ENCODE measurements at regions not wholly inside any gene's neighbourhood (a gene's known extent, or its start where the extent isn't known, plus 50 kb on each side); places are given as distances from the start of the nearest gene placed in this dataset.

DNA sequence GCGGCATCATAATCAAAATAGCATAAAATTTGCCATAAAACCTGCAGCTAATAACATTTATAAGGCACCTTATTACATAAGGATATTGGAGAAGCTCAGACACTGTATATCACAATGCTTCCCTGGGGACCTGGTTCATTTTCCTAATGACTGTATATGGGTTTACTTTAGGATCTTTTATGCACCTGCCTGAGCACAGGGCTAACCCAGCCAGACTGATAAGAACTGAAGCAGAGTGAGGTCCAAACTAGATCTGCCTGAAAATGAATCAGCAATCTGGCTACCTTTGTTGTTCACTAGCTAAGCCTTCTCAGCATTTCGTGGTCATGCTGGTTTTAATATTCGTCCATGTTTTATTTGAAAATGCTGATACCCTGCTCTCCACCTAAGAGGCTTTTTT lies 1922.3 kb upstream of the CELF4 start:
- Histone ChIP-seq H3K9ac (ENCODE audit: control insufficient read depth, insufficient read depth, low read length) (no peak overlapping the region), H3K27ac (ENCODE audit: control insufficient read depth, insufficient read depth) (no peak overlapping the region), H3K4me2 (ENCODE audit: control insufficient read depth, insufficient read depth) (no peak overlapping the region), H3K79me2 (ENCODE audit: control insufficient read depth, insufficient read depth, low read length) (no peaks in the 10 kb centered on the region), H4K20me1 (ENCODE audit: control insufficient read depth, insufficient read depth) (no peaks in the 10 kb centered on the region), H3K9me3 (replicated peaks; ENCODE audit: control insufficient read depth, insufficient read depth, low read length) (no peaks in the 10 kb centered on the region), H3K27me3 (replicated peaks in 1 of 2; ENCODE audit: control insufficient read depth in 2 of 2, insufficient read depth in 2 of 2, low read length in 1 of 2) (no peaks in the 10 kb centered on the region), H3K4me3 (no peak overlapping the region), H3K4me1 (ENCODE audit: control insufficient read depth, insufficient read depth, low read length) (no peaks in the 10 kb centered on the region), H2AFZ (ENCODE audit: control insufficient read depth, low read depth, low read length) (no peak overlapping the region), H3K36me3 (ENCODE audit: control insufficient read depth in 2 of 2, insufficient read depth in 2 of 2, low read length in 1 of 2) (no peaks in the 10 kb centered on the region)
- no peak for DNase-seq (ENCODE audit: low read depth, low spot score)
- RAD21 ChIA-PET (ENCODE audit: unreplicated experiment), result no interaction called here
- POLR2A ChIA-PET, result interaction anchor here (1.2 kb wide), 1 partner anchor 17 kb away, joined by 3 read pairs; no protein-coding TSS in a partner anchor
- 8% methylated on average over 3 of the region's 3 CpGs for WGBS (ENCODE audit: insufficient coverage, insufficient replicate concordance, low lambda C conversion rate, missing lambda C conversion rate)
- intact Hi-C loops (cut with micrococcal nuclease; ENCODE audit: unreplicated experiment), result no loop called here
- TF ChIP-seq HDGF (IDR thresholded peaks at IDR 0.05), result no peak
- no peak for TF ChIP-seq NR2F1 (conservative IDR thresholded peaks at IDR 0.05)
- TF ChIP-seq DPF2 (IDR thresholded peaks at IDR 0.05), result no peak
- no peak for TF ChIP-seq SP1 (IDR thresholded peaks at IDR 0.05; ENCODE audit: low read depth, low read length)
- TF ChIP-seq FOS (IDR thresholded peaks at IDR 0.05; ENCODE audit: borderline replicate concordance, extremely low read depth, insufficient read length), result no peak
- TF ChIP-seq BRCA1 (IDR thresholded peaks at IDR 0.05; ENCODE audit: low read depth, low read length), result no peak
- TF ChIP-seq, protein P1, sequence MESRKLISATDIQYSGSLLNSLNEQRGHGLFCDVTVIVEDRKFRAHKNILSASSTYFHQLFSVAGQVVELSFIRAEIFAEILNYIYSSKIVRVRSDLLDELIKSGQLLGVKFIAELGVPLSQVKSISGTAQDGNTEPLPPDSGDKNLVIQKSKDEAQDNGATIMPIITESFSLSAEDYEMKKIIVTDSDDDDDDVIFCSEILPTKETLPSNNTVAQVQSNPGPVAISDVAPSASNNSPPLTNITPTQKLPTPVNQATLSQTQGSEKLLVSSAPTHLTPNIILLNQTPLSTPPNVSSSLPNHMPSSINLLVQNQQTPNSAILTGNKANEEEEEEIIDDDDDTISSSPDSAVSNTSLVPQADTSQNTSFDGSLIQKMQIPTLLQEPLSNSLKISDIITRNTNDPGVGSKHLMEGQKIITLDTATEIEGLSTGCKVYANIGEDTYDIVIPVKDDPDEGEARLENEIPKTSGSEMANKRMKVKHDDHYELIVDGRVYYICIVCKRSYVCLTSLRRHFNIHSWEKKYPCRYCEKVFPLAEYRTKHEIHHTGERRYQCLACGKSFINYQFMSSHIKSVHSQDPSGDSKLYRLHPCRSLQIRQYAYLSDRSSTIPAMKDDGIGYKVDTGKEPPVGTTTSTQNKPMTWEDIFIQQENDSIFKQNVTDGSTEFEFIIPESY (IDR thresholded peaks at IDR 0.05), result no peak
- no peak for TF ChIP-seq ATF2 (IDR thresholded peaks at IDR 0.05; ENCODE audit: low read length)
- TF ChIP-seq RAD21 (IDR thresholded peaks at IDR 0.05; ENCODE audit: insufficient read depth, low read depth, low read length), result no peak
- no peak for TF ChIP-seq NR2C1 (IDR thresholded peaks at IDR 0.05)
- no peak for TF ChIP-seq MXI1 (IDR thresholded peaks at IDR 0.05; ENCODE audit: low read depth, low read length)
- TF ChIP-seq SUZ12 (IDR thresholded peaks at IDR 0.05; ENCODE audit: unreplicated experiment), result no peak
- no peak for TF ChIP-seq NBN (IDR thresholded peaks at IDR 0.05)
- TF ChIP-seq HDAC2 (IDR thresholded peaks at IDR 0.05), result no peak
- no peak for TF ChIP-seq SIX5 (IDR thresholded peaks at IDR 0.05; ENCODE audit: low read depth, low read length, severe bottlenecking)
- TF ChIP-seq USF1 (IDR thresholded peaks at IDR 0.05; ENCODE audit: borderline replicate concordance, extremely low read length, insufficient read depth, low read depth, low read length), result no peak
- TF ChIP-seq YBX1 (IDR thresholded peaks at IDR 0.05), result no peak
- TF ChIP-seq SRF (IDR thresholded peaks at IDR 0.05; ENCODE audit: low read depth in 2 of 2, low read length in 2 of 2), result no peak
- TF ChIP-seq IKZF2 (IDR thresholded peaks at IDR 0.05), result no peak
- TF ChIP-seq MTA3 (IDR thresholded peaks at IDR 0.05; ENCODE audit: borderline replicate concordance, low read length), result no peak
- CTCF ChIA-PET, result interaction anchor here (0.7 kb wide), 1 partner anchor 300 kb away, joined by 4 read pairs; no protein-coding TSS in a partner anchor
- SMC1A ChIA-PET (ENCODE audit: uncharacterized antibody, unreplicated experiment), result interaction anchor here (0.7 to 1.0 kb wide), 4 partner anchors 10 to 63 kb away, joined by 3 read pairs; no protein-coding TSS in a partner anchor
- FAIRE-seq, result no peak
- no TSS peak for BruUV-seq (replicated peaks)
- ATAC-seq, result no peak
- in situ Hi-C loops (cut with MboI), result no loop called here

Data from GM12878 (cell line).